Mesendoderm (in vitro differentiated cells): ENCODE measurements at regions not wholly inside any gene's neighbourhood (a gene's known extent, or its start where the extent isn't known, plus 50 kb on each side); places are given as distances from the start of the nearest gene placed in this dataset.

Experiments used
- DNase-seq: peaks from one replicate; pipeline ENCODE4 v3.0.0; 2013
- H2AK5ac ChIP-seq: 2 replicates; pipeline ENCODE4 v1.6.1; 2013; ENCODE audit warnings: low read length, inconsistent platforms
- H2BK120ac ChIP-seq: 2 replicates; pipeline ENCODE4 v1.6.1; 2013; ENCODE audit warnings: low read depth, mild to moderate bottlenecking, low read length, moderate library complexity, mixed read lengths
- H2BK15ac ChIP-seq: replicated peaks from 2 replicates; pipeline ENCODE4 v1.6.1; 2013; ENCODE audit warnings: low read depth, mild to moderate bottlenecking, moderate library complexity
- H2BK5ac ChIP-seq: 2 replicates; pipeline ENCODE4 v1.6.1; 2013; ENCODE audit warnings: low read length, inconsistent platforms
- H3K18ac ChIP-seq: 2 replicates; pipeline ENCODE4 v1.6.1; 2013; ENCODE audit warnings: mild to moderate bottlenecking, low read length, mixed read lengths
- H3K23ac ChIP-seq: one replicate; pipeline ENCODE4 v1.6.1; 2013; ENCODE audit warnings: low read length
- H3K27ac ChIP-seq: 2 replicates; pipeline ENCODE4 v1.5.1; 2013; ENCODE audit warnings: low read depth, mild to moderate bottlenecking, inconsistent platforms, low read length, moderate library complexity
- H3K27me3 ChIP-seq: 2 replicates; pipeline ENCODE4 v1.6.1; 2013; ENCODE audit warnings: low read length, control low read depth, mild to moderate bottlenecking, inconsistent platforms; ENCODE audit not compliant: insufficient read depth, poor library complexity
- H3K36me3 ChIP-seq: 2 replicates; pipeline ENCODE4 v1.6.1; 2013; ENCODE audit warnings: low read length, inconsistent platforms; ENCODE audit not compliant: control insufficient read depth, insufficient read depth
- H3K4ac ChIP-seq: one replicate; pipeline ENCODE4 v1.6.1; 2013; ENCODE audit warnings: low read depth, mild to moderate bottlenecking, low read length, moderate library complexity
- H3K4me1 ChIP-seq: 2 replicates; pipeline ENCODE4 v1.6.1; 2013; ENCODE audit warnings: low read depth, low read length, inconsistent platforms; ENCODE audit not compliant: control insufficient read depth
- H3K4me2 ChIP-seq: 2 replicates; pipeline ENCODE4 v1.6.1; 2013; ENCODE audit warnings: low read length
- H3K4me3 ChIP-seq: 2 replicates; pipeline ENCODE4 v1.5.1; 2013; ENCODE audit warnings: mild to moderate bottlenecking, low read length
- H3K56ac ChIP-seq: one replicate; pipeline ENCODE4 v1.6.1; 2013; ENCODE audit warnings: low read length
- H3K79me1 ChIP-seq: 2 replicates; pipeline ENCODE4 v1.6.1; 2013; ENCODE audit warnings: low read length, inconsistent platforms
- H3K79me2 ChIP-seq: 2 replicates; pipeline ENCODE4 v1.6.1; 2013; ENCODE audit warnings: mild to moderate bottlenecking, low read length; ENCODE audit not compliant: control insufficient read depth, insufficient read depth
- H3K9ac ChIP-seq: 2 replicates; pipeline ENCODE4 v1.6.1; 2013; ENCODE audit warnings: low read length, inconsistent platforms
- H4K5ac ChIP-seq: one replicate; pipeline ENCODE4 v1.6.1; 2013; ENCODE audit warnings: low read length
- H4K8ac ChIP-seq: one replicate; pipeline ENCODE4 v1.6.1; 2013; ENCODE audit warnings: low read depth, mild to moderate bottlenecking, control low read depth, low read length, moderate library complexity
- WGBS: extraction: QIAGEN DNeasy Blood & Tissue Kit; methylation state at CpG from one replicate; pipeline ENCODE4 v1.1.7; 2013; ENCODE audit warnings: low lambda C conversion rate, missing lambda C conversion rate; ENCODE audit not compliant: insufficient coverage; ENCODE audit errors: extremely low coverage; 5-methylcytosine and 5-hydroxymethylcytosine counted together

GRCh38 chr4:11693693-11694092, 265.0 kb upstream of the HS3ST1 start:
- no peak overlapping the region for H3K23ac ChIP-seq

GRCh38 chr4:11691236-11691635, 262.5 kb upstream of the HS3ST1 start:
- no peak overlapping the region for H3K27ac ChIP-seq
- no peak overlapping the region for H2AK5ac ChIP-seq
- H3K4ac ChIP-seq: no peak overlapping the region
- no peaks in the 10 kb centered on the region for H3K79me2 ChIP-seq
- H3K56ac ChIP-seq: no peak overlapping the region
- no peaks in the 10 kb centered on the region for H3K27me3 ChIP-seq
- H3K4me2 ChIP-seq: no peak overlapping the region
- no peak overlapping the region for H2BK5ac ChIP-seq
- H3K18ac ChIP-seq: no peak overlapping the region
- H3K9ac ChIP-seq: no peak overlapping the region
- no peak overlapping the region for H3K23ac ChIP-seq
- H2BK120ac ChIP-seq: no peak overlapping the region
- no peaks in the 10 kb centered on the region for H3K36me3 ChIP-seq
- no CpG with 5 or more reads among the region's 3 CpGs for WGBS
- H4K5ac ChIP-seq: no peak overlapping the region
- no peaks in the 10 kb centered on the region for H3K79me1 ChIP-seq
- H2BK15ac ChIP-seq: no peak overlapping the region
- H3K4me3 ChIP-seq: no peak overlapping the region
- no peak for DNase-seq
- H3K4me1 ChIP-seq: no peaks in the 10 kb centered on the region
- no peak overlapping the region for H4K8ac ChIP-seq

More at GRCh38 chr4:11693693-11694092, 265.0 kb upstream of the HS3ST1 start:
- Histone ChIP-seq H3K4me1 (peaks cover 4% of the 10 kb centered on the region), H2BK120ac (no peak overlapping the region), H3K4me2 (no peak overlapping the region), H3K9ac (no peak overlapping the region), H3K27ac (no peak overlapping the region), H4K8ac (no peak overlapping the region), H3K18ac (no peak overlapping the region), H3K79me1 (no peaks in the 10 kb centered on the region), H3K79me2 (no peaks in the 10 kb centered on the region), H4K5ac (no peak overlapping the region), H3K27me3 (no peaks in the 10 kb centered on the region), H3K4me3 (no peak overlapping the region), H2BK15ac (no peak overlapping the region), H2BK5ac (no peak overlapping the region), H2AK5ac (no peak overlapping the region), H3K4ac (no peak overlapping the region), H3K56ac (no peak overlapping the region), H3K36me3 (no peaks in the 10 kb centered on the region)
- DNase-seq: no peak
- no CpG with 5 or more reads among the region's 2 CpGs for WGBS

GRCh38 chr4:11687727-11688126, 259.0 kb upstream of the HS3ST1 start:
- Histone ChIP-seq H3K56ac (no peak overlapping the region), H3K4me2 (no peak overlapping the region), H3K27ac (no peak overlapping the region), H3K4ac (no peak overlapping the region), H3K4me1 (no peaks in the 10 kb centered on the region), H4K5ac (no peak overlapping the region), H2BK15ac (no peak overlapping the region), H3K79me2 (no peaks in the 10 kb centered on the region), H2BK120ac (no peak overlapping the region), H3K9ac (no peak overlapping the region), H4K8ac (no peak overlapping the region), H3K27me3 (no peaks in the 10 kb centered on the region), H2BK5ac (no peak overlapping the region), H3K23ac (no peak overlapping the region), H3K36me3 (no peaks in the 10 kb centered on the region), H3K79me1 (no peaks in the 10 kb centered on the region), H3K18ac (no peak overlapping the region), H2AK5ac (no peak overlapping the region), H3K4me3 (no peak overlapping the region)
- no peak for DNase-seq
- WGBS: no CpG with 5 or more reads among the region's 1 CpG

- Histone ChIP-seq H3K4me2 (no peak overlapping the region), H3K9ac (no peak overlapping the region), H2AK5ac (no peak overlapping the region), H3K79me1 (no peaks in the 10 kb centered on the region), H3K23ac (no peak overlapping the region), H2BK120ac (no peak overlapping the region), H3K56ac (no peak overlapping the region), H4K5ac (no peak overlapping the region), H3K27ac (no peak overlapping the region), H3K4me3 (no peak overlapping the region), H3K18ac (no peak overlapping the region), H3K4me1 (no peaks in the 10 kb centered on the region), H3K36me3 (no peaks in the 10 kb centered on the region), H3K79me2 (no peaks in the 10 kb centered on the region), H3K27me3 (no peaks in the 10 kb centered on the region), H2BK5ac (no peak overlapping the region), H4K8ac (no peak overlapping the region), H3K4ac (no peak overlapping the region), H2BK15ac (no peak overlapping the region)
- DNase-seq: no peak
- no CpG with 5 or more reads among the region's 5 CpGs for WGBS
Observed at GRCh38 chr4:11685481-11685880, 256.8 kb upstream of the HS3ST1 start.

GRCh38 chr4:11675051-11675800, 246.5 kb upstream of the HS3ST1 start:
- H3K79me1 ChIP-seq: no peaks in the 10 kb centered on the region
- no peak overlapping the region for H4K8ac ChIP-seq
- WGBS: no CpG with 5 or more reads among the region's 3 CpGs
- no peak overlapping the region for H2BK120ac ChIP-seq
- H2AK5ac ChIP-seq: no peak overlapping the region
- H2BK15ac ChIP-seq: no peak overlapping the region
- no peak overlapping the region for H3K9ac ChIP-seq
- no peak for DNase-seq
- H3K4me1 ChIP-seq: no peaks in the 10 kb centered on the region
- no peak overlapping the region for H3K18ac ChIP-seq
- H3K23ac ChIP-seq: no peak overlapping the region
- H3K36me3 ChIP-seq: no peaks in the 10 kb centered on the region
- no peak overlapping the region for H3K4me3 ChIP-seq
- H3K27ac ChIP-seq: no peak overlapping the region
- H3K4me2 ChIP-seq: no peak overlapping the region
- H4K5ac ChIP-seq: no peak overlapping the region
- H3K56ac ChIP-seq: no peak overlapping the region
- H3K4ac ChIP-seq: no peak overlapping the region
- no peaks in the 10 kb centered on the region for H3K27me3 ChIP-seq
- no peaks in the 10 kb centered on the region for H3K79me2 ChIP-seq
- no peak overlapping the region for H2BK5ac ChIP-seq

GRCh38 chr4:11670304-11670703, 241.6 kb upstream of the HS3ST1 start:
- H3K4me2 ChIP-seq: no peak overlapping the region
- no peak overlapping the region for H2AK5ac ChIP-seq
- H3K4ac ChIP-seq: no peak overlapping the region
- H2BK5ac ChIP-seq: no peak overlapping the region
- H3K18ac ChIP-seq: no peak overlapping the region
- no peak overlapping the region for H3K56ac ChIP-seq
- no peak for DNase-seq
- H3K79me1 ChIP-seq: no peaks in the 10 kb centered on the region
- no peak overlapping the region for H3K27ac ChIP-seq
- no peak overlapping the region for H2BK15ac ChIP-seq
- H3K4me3 ChIP-seq: no peak overlapping the region
- H3K27me3 ChIP-seq: no peaks in the 10 kb centered on the region
- no peak overlapping the region for H3K23ac ChIP-seq
- H3K4me1 ChIP-seq: no peaks in the 10 kb centered on the region
- no peak overlapping the region for H4K5ac ChIP-seq
- no peaks in the 10 kb centered on the region for H3K36me3 ChIP-seq
- H3K9ac ChIP-seq: no peak overlapping the region
- H2BK120ac ChIP-seq: no peak overlapping the region
- H3K79me2 ChIP-seq: no peaks in the 10 kb centered on the region
- no peak overlapping the region for H4K8ac ChIP-seq
